H9 (cell line): ENCODE measurements at regions not wholly inside any gene's neighbourhood (a gene's known extent, or its start where the extent isn't known, plus 50 kb on each side); places are given as distances from the start of the nearest gene placed in this dataset.

Source experiments
- DNase-seq: peaks from one replicate; pipeline ENCODE4 v3.0.0-alpha.2; 2017
- H2AFZ ChIP-seq: one replicate; pipeline ENCODE4 v1.6.1; 2013; ENCODE audit warnings: mild to moderate bottlenecking, low read length, control low read depth, moderate library complexity
- H2AK5ac ChIP-seq: 2 replicates; pipeline ENCODE4 v1.6.1; 2013; ENCODE audit warnings: low read length, control low read depth, mixed read lengths; ENCODE audit not compliant: insufficient read length
- H2BK120ac ChIP-seq: one replicate; pipeline ENCODE4 v1.6.1; 2013; ENCODE audit warnings: low read depth, mild to moderate bottlenecking, low read length, control low read depth, inconsistent platforms; ENCODE audit not compliant: poor library complexity, severe bottlenecking
- H2BK12ac ChIP-seq: 2 replicates; pipeline ENCODE4 v1.6.1; 2013; ENCODE audit warnings: low read length, control low read depth, mixed read lengths, low read depth; ENCODE audit not compliant: insufficient read length
- H2BK15ac ChIP-seq: 2 replicates; pipeline ENCODE4 v1.6.1; 2013; ENCODE audit warnings: low read depth, low read length, control low read depth
- H2BK20ac ChIP-seq: one replicate; pipeline ENCODE4 v1.6.1; 2013; ENCODE audit warnings: low read depth, mild to moderate bottlenecking, low read length, control low read depth, inconsistent platforms; ENCODE audit not compliant: poor library complexity, severe bottlenecking
- H2BK5ac ChIP-seq: 2 replicates; pipeline ENCODE4 v1.6.1; 2013; ENCODE audit warnings: low read length, control low read depth, mixed read lengths; ENCODE audit not compliant: insufficient read length
- H3K14ac ChIP-seq: 2 replicates; pipeline ENCODE4 v1.6.1; 2013; ENCODE audit warnings: low read length, control low read depth; ENCODE audit not compliant: insufficient read depth
- H3K18ac ChIP-seq: 2 replicates; pipeline ENCODE4 v1.6.1; 2013; ENCODE audit warnings: low read depth, mild to moderate bottlenecking, mixed read lengths, low read length, control low read depth; ENCODE audit not compliant: insufficient read length
- H3K23ac ChIP-seq: 2 replicates; pipeline ENCODE4 v1.6.1; 2013; ENCODE audit warnings: low read length, control low read depth, mixed read lengths, low read depth; ENCODE audit not compliant: insufficient read length
- H3K23me2 ChIP-seq: 2 replicates; pipeline ENCODE4 v1.6.1; 2013; ENCODE audit warnings: low read depth, mild to moderate bottlenecking, mixed read lengths, low read length, control low read depth; ENCODE audit not compliant: insufficient read length, poor library complexity, severe bottlenecking
- H3K27ac ChIP-seq: 2 replicates; pipeline ENCODE4 v1.5.1; 2013; ENCODE audit warnings: low read length, control low read depth, mixed read lengths, low read depth; ENCODE audit not compliant: insufficient read length
- H3K27me3 ChIP-seq: 2 replicates; pipeline ENCODE4 v1.6.1; 2013; ENCODE audit warnings: low read length, control low read depth, inconsistent platforms; ENCODE audit not compliant: insufficient read depth
- H3K4ac ChIP-seq: 2 replicates; pipeline ENCODE4 v1.6.1; 2013; ENCODE audit warnings: low read depth, mild to moderate bottlenecking, control low read depth, inconsistent platforms, low read length, moderate library complexity
- H3K4me1 ChIP-seq: 2 replicates; pipeline ENCODE4 v1.6.1; 2013; ENCODE audit warnings: low read length, control low read depth, inconsistent platforms; ENCODE audit not compliant: insufficient read depth
- H3K4me2 ChIP-seq: 2 replicates; pipeline ENCODE4 v1.6.1; 2013; ENCODE audit warnings: low read length, control low read depth, mixed read lengths; ENCODE audit not compliant: insufficient read length, insufficient read depth
- H3K56ac ChIP-seq: 2 replicates; pipeline ENCODE4 v1.6.1; 2013; ENCODE audit warnings: low read depth, mild to moderate bottlenecking, mixed read lengths, low read length, control low read depth; ENCODE audit not compliant: insufficient read length
- H3K79me1 ChIP-seq: 2 replicates; pipeline ENCODE4 v1.6.1; 2013; ENCODE audit warnings: low read depth, mild to moderate bottlenecking, moderate library complexity, low read length, control low read depth, inconsistent platforms; ENCODE audit not compliant: insufficient read depth, poor library complexity, severe bottlenecking
- H3K79me2 ChIP-seq: 2 replicates; pipeline ENCODE4 v1.6.1; 2013; ENCODE audit warnings: low read length, control low read depth, inconsistent platforms; ENCODE audit not compliant: insufficient read depth
- H3K9ac ChIP-seq: 2 replicates; pipeline ENCODE4 v1.6.1; 2013; ENCODE audit warnings: low read length, control low read depth, mixed read lengths; ENCODE audit not compliant: insufficient read length; ENCODE audit errors: extremely low read depth
- H3K9me3 ChIP-seq: one replicate; pipeline ENCODE4 v1.6.1; 2013; ENCODE audit warnings: low read depth, low read length, inconsistent platforms; ENCODE audit not compliant: control insufficient read depth
- H3T11ph ChIP-seq: one replicate; pipeline ENCODE4 v1.6.1; 2013; ENCODE audit warnings: mild to moderate bottlenecking, low read length, control low read depth, inconsistent platforms
- H4K20me1 ChIP-seq: one replicate; pipeline ENCODE4 v1.6.1; 2013; ENCODE audit not compliant: control insufficient read depth, insufficient read length, insufficient read depth
- H4K5ac ChIP-seq: 2 replicates; pipeline ENCODE4 v1.6.1; 2013; ENCODE audit warnings: low read depth, mild to moderate bottlenecking, mixed read lengths, low read length, control low read depth; ENCODE audit not compliant: insufficient read length
- H4K8ac ChIP-seq: replicated peaks from 2 replicates; pipeline ENCODE4 v1.6.1; 2013; ENCODE audit warnings: low read length, control low read depth, mixed read lengths, low read depth; ENCODE audit not compliant: insufficient read length
- H4K91ac ChIP-seq: 2 replicates; pipeline ENCODE4 v1.6.1; 2013; ENCODE audit warnings: low read depth, mild to moderate bottlenecking, moderate library complexity, mixed read lengths, low read length, control low read depth; ENCODE audit not compliant: insufficient read length
- H3K27ac Mint-ChIP-seq, 3 experiments: 2 replicates in 2 of 3; 3 replicates in 1 of 3; pipeline ENCODE4 v1.8.0; 2020 to 2021; ENCODE audit warnings: mixed read lengths in 3 of 3, mild to moderate bottlenecking in 1 of 3, moderate library complexity in 1 of 3
- H3K27me3 Mint-ChIP-seq: 2 replicates; pipeline ENCODE4 v1.8.0; 2021; ENCODE audit warnings: low read depth, mild to moderate bottlenecking, moderate library complexity, mixed read lengths
- H3K36me3 Mint-ChIP-seq, 3 experiments: 2 replicates in 2 of 3; 3 replicates in 1 of 3; pipeline ENCODE4 v1.8.0; 2020 to 2021; ENCODE audit warnings: low read depth in 3 of 3, mixed read lengths in 3 of 3; ENCODE audit not compliant: insufficient read depth in 1 of 3
- H3K4me1 Mint-ChIP-seq, 2 experiments: 2 replicates each; pipeline ENCODE4 v1.8.0; 2020; ENCODE audit warnings: mixed read lengths in 2 of 2
- H3K4me3 Mint-ChIP-seq, 2 experiments: 2 replicates in 1 of 2; 3 replicates in 1 of 2; pipeline ENCODE4 v1.8.0; 2020 to 2021; ENCODE audit warnings: mild to moderate bottlenecking in 2 of 2, mixed read lengths in 2 of 2, moderate library complexity in 1 of 2
- H3K9me3 Mint-ChIP-seq, 2 experiments: 2 replicates in 1 of 2; 3 replicates in 1 of 2; pipeline ENCODE4 v1.8.0; 2020; ENCODE audit warnings: mild to moderate bottlenecking in 2 of 2, mixed read lengths in 2 of 2, moderate library complexity in 1 of 2
- CTCF ChIP-seq: fragments of 200-600 bp; sonication (generic); conservative IDR thresholded peaks from 3 replicates; pipeline ENCODE4 v1.8.0; 2021; ENCODE audit warnings: antibody characterized with exemption, mild to moderate bottlenecking
- WGBS: extraction: QIAGEN DNeasy Blood & Tissue Kit; methylation state at CpG from one replicate; pipeline ENCODE4 v1.1.7; 2013; ENCODE audit warnings: missing lambda C conversion rate, low lambda C conversion rate, mixed read lengths; ENCODE audit not compliant: insufficient read length; ENCODE audit errors: extremely low coverage; 5-methylcytosine and 5-hydroxymethylcytosine counted together

- Histone ChIP-seq H3K9ac (no peak overlapping the region), H3K4me2 (no peak overlapping the region), H4K8ac (no peak overlapping the region), H3K14ac (no peak overlapping the region), H3K9me3 (no peaks in the 10 kb centered on the region), H3K27ac (no peak overlapping the region), H4K5ac (no peak overlapping the region), H3K23me2 (no peaks in the 10 kb centered on the region), H3K79me2 (no peaks in the 10 kb centered on the region), H3K79me1 (no peaks in the 10 kb centered on the region), H3K4me1 (no peaks in the 10 kb centered on the region), H4K91ac (no peak overlapping the region), H3K27me3 (no peaks in the 10 kb centered on the region), H4K20me1 (no peaks in the 10 kb centered on the region), H3K18ac (no peak overlapping the region), H2BK15ac (no peak overlapping the region), H2AK5ac (no peak overlapping the region), H2BK5ac (no peak overlapping the region), H2BK20ac (no peak overlapping the region), H3T11ph (no peak overlapping the region), H2AFZ (no peak overlapping the region), H2BK12ac (no peak overlapping the region), H3K4ac (no peak overlapping the region), H3K56ac (no peak overlapping the region), H2BK120ac (no peak overlapping the region), H3K23ac (no peak overlapping the region)
- Mint-ChIP-seq H3K4me3 (no peak overlapping the region), H3K4me1 (peaks cover 0 to 3% of the 10 kb centered on the region in 2 experiments; a peak in 1 of 4 replicates), H3K27me3 (no peaks in the 10 kb centered on the region), H3K9me3 (peaks cover 5 to 6% of the 10 kb centered on the region in 2 experiments; a peak in 2 of 5 replicates), H3K36me3 (peaks cover 0 to 6% (median 0%) of the 10 kb centered on the region in 3 experiments; a peak in 2 of 7 replicates), H3K27ac (no peak overlapping the region)
- WGBS, result no CpG with 5 or more reads among the region's 1 CpG
- TF ChIP-seq CTCF, result no peak
- DNase-seq, result no peak
These were observed 445.3 kb downstream of the C3orf38 start for GRCh38 chr3:88595026-88595425.
